Chondrocyte (in vitro differentiated cells): ENCODE measurements at regions not wholly inside any gene's neighbourhood (a gene's known extent, or its start where the extent isn't known, plus 50 kb on each side); places are given as distances from the start of the nearest gene placed in this dataset.

Experiments
- DNase-seq: peaks from one replicate; pipeline ENCODE4 v3.0.0; 2021; ENCODE audit warnings: mixed read lengths, low spot score
- H3K27ac Mint-ChIP-seq: one replicate; pipeline ENCODE4 v1.8.0; 2021; ENCODE audit warnings: mild to moderate bottlenecking, moderate library complexity, mixed read lengths; ENCODE audit not compliant: unreplicated experiment
- H3K27me3 Mint-ChIP-seq: 2 replicates; pipeline ENCODE4 v1.8.0; 2021; ENCODE audit warnings: low read depth, mixed read lengths
- H3K36me3 Mint-ChIP-seq: 2 replicates; pipeline ENCODE4 v1.8.0; 2021; ENCODE audit warnings: low read depth, mixed read lengths
- H3K4me1 Mint-ChIP-seq: 2 replicates; pipeline ENCODE4 v1.8.0; 2021; ENCODE audit warnings: low read depth, mild to moderate bottlenecking, mixed read lengths
- H3K4me3 Mint-ChIP-seq: one replicate; pipeline ENCODE4 v1.8.0; 2021; ENCODE audit warnings: mild to moderate bottlenecking, moderate library complexity, mixed read lengths; ENCODE audit not compliant: unreplicated experiment
- H3K9me3 Mint-ChIP-seq: 2 replicates; pipeline ENCODE4 v1.8.0; 2021; ENCODE audit warnings: low read depth, mixed read lengths
- TF ChIP-seq, protein P1 (sequence below): fragments of 200-600 bp; sonication (generic); IDR thresholded peaks from 2 replicates; pipeline ENCODE4 v1.5.0; 2021; ENCODE audit warnings: antibody characterized with exemption, mild to moderate bottlenecking, moderate library complexity

DNA sequence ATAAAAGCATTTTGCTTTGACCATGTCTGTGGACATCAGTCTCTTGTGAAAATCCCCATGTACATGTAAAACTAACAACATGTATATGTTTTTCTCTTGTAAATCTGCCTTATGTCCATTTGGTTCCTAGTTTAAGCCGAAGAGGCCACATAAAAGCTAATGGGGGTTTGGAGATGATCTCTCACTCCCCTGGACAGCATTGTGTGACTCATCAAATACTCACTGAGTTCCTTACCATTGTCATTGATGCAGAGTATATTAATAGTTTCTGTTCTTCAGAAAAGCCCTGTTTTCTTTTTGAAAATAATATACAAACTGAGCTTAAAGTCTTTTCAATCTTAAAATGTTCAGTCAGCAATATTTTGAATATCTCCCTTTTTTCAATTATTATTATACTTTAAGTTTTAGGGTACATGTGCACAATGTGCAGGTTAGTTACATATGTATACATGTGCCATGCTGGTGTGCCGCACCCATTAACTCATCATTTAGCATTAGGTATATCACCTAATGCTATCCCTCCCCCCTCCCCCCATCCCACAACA is 536.7 kb upstream of the HTR2A start:
- DNase-seq = no peak
- peaks cover 7% of the 10 kb centered on the region for H3K9me3 Mint-ChIP-seq
- H3K36me3 Mint-ChIP-seq = no peaks in the 10 kb centered on the region
- no peak overlapping the region for H3K4me3 Mint-ChIP-seq
- TF ChIP-seq, protein P1, sequence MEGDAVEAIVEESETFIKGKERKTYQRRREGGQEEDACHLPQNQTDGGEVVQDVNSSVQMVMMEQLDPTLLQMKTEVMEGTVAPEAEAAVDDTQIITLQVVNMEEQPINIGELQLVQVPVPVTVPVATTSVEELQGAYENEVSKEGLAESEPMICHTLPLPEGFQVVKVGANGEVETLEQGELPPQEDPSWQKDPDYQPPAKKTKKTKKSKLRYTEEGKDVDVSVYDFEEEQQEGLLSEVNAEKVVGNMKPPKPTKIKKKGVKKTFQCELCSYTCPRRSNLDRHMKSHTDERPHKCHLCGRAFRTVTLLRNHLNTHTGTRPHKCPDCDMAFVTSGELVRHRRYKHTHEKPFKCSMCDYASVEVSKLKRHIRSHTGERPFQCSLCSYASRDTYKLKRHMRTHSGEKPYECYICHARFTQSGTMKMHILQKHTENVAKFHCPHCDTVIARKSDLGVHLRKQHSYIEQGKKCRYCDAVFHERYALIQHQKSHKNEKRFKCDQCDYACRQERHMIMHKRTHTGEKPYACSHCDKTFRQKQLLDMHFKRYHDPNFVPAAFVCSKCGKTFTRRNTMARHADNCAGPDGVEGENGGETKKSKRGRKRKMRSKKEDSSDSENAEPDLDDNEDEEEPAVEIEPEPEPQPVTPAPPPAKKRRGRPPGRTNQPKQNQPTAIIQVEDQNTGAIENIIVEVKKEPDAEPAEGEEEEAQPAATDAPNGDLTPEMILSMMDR = no peak
- no peaks in the 10 kb centered on the region for H3K4me1 Mint-ChIP-seq
- H3K27ac Mint-ChIP-seq = no peak overlapping the region
- no peaks in the 10 kb centered on the region for H3K27me3 Mint-ChIP-seq

DNA sequence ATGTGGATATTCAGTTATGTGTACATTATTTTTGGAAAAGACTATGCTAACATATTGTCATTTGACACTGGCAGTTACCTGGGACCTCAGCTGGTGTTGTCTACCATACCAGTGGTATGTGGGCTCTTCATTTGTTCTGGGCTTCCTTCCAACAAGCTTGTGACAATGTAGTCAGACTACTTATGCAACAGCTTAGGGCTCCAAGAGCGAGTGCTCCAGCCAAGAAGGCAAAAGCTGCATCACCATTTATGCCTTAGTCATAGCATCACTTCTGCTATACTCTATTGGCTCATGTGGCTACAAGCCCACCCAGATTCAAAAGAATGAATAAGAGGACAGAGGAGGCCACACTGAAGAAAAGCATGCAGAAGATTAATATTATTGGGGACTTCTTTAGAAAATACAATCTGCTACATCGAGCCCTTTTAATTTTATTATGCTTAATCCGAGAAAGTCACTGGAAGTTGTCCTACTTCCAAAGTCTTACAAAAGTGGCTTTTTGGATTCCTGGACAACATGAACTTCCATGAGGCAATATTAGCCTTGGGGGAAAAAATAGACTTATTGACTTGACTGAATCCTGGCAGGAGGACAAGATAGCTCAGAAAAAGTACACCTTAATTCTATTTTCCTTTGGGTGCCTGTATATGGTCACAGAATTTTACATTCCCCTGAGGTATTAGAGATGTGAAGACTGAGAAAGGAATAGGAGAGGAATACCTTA is 529.4 kb upstream of the HTR2A start:
- Mint-ChIP-seq H3K27me3 (no peaks in the 10 kb centered on the region), H3K4me3 (no peak overlapping the region)
- no peak for DNase-seq

DNA sequence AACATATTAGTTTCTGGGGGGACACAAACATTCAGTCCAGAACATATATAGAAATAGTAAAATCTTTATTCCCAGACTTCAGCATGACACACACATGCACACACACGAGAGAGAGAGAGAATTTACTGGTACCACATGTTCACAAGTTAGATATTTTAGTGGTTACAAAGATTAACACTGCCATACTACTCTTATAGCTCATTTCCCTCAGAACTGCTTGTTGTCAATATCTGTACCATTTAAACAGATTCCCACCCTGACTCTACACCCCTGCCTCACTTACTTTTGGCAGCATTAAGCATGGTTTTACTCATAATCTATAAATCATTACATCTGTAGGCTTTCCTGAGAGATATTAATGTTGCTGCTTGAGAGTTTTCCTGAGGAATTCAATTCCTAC is 524.7 kb upstream of the HTR2A start:
- H3K27me3 Mint-ChIP-seq = no peaks in the 10 kb centered on the region
- H3K4me1 Mint-ChIP-seq = no peaks in the 10 kb centered on the region
- no peak for DNase-seq
- TF ChIP-seq, protein P1 = no peak
- H3K27ac Mint-ChIP-seq = no peak overlapping the region
- peaks cover 3% of the 10 kb centered on the region for H3K9me3 Mint-ChIP-seq
- H3K4me3 Mint-ChIP-seq = no peak overlapping the region
- no peaks in the 10 kb centered on the region for H3K36me3 Mint-ChIP-seq

More for the DNA sequence above, 529.4 kb upstream of the HTR2A start:
- Mint-ChIP-seq H3K4me1 (no peaks in the 10 kb centered on the region), H3K9me3 (peaks cover 3% of the 10 kb centered on the region), H3K36me3 (no peaks in the 10 kb centered on the region), H3K27ac (no peak overlapping the region)
- TF ChIP-seq, protein P1 = no peak

DNA sequence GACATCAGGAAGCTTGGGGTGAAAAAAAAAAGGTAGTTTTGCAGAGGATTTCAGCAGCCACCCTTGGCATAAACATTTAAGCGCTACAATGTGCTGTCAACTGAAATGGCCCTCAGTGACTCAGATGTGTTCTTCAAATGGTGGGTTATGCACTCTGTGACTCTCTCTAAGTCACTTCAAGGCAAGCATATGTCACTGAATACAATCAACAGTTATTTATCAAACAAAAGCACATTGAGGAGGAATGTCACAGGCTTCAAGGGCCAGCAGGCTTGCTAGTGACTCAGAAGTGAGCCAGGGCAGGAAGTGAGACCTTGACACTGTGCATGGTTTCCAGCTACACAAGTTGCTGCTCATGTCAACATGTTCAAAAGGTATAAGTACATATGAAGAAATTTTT is 523.7 kb upstream of the HTR2A start:
- no peak overlapping the region for H3K4me3 Mint-ChIP-seq
- H3K9me3 Mint-ChIP-seq = peaks cover under 1% of the 10 kb centered on the region
- H3K36me3 Mint-ChIP-seq = no peaks in the 10 kb centered on the region
- TF ChIP-seq, protein P1 = no peak
- H3K27me3 Mint-ChIP-seq = no peaks in the 10 kb centered on the region
- no peaks in the 10 kb centered on the region for H3K4me1 Mint-ChIP-seq
- no peak overlapping the region for H3K27ac Mint-ChIP-seq
- DNase-seq = no peak

DNA sequence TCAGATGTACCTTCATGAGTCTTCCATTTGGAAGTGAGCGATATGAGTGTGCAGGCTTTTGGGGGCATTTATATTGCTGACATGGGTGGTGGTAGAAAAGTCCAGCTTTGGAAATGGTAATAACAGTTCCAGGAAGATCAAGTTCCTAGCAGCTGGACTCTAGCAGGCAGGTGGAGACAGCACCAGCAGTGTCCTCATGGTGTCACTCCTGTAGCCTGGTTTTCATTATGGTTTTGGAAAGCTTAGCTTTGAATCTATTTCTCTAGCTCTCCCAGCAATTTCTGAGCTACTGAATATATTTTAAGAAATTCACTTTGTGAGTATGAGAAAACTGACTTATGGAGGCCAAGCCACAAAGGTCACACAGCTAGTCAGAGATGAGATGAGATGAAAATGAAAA is 523.2 kb upstream of the HTR2A start:
- Mint-ChIP-seq H3K4me1 (no peaks in the 10 kb centered on the region), H3K36me3 (no peaks in the 10 kb centered on the region), H3K27me3 (no peaks in the 10 kb centered on the region), H3K9me3 (no peaks in the 10 kb centered on the region), H3K27ac (no peak overlapping the region), H3K4me3 (no peak overlapping the region)
- TF ChIP-seq, protein P1 = peak; percentile 17
- no peak for DNase-seq
